ENCODE measurements at regions not wholly inside any gene's neighbourhood (a gene's known extent, or its start where the extent isn't known, plus 50 kb on each side); places are given as distances from the start of the nearest gene placed in this dataset.

DNA sequence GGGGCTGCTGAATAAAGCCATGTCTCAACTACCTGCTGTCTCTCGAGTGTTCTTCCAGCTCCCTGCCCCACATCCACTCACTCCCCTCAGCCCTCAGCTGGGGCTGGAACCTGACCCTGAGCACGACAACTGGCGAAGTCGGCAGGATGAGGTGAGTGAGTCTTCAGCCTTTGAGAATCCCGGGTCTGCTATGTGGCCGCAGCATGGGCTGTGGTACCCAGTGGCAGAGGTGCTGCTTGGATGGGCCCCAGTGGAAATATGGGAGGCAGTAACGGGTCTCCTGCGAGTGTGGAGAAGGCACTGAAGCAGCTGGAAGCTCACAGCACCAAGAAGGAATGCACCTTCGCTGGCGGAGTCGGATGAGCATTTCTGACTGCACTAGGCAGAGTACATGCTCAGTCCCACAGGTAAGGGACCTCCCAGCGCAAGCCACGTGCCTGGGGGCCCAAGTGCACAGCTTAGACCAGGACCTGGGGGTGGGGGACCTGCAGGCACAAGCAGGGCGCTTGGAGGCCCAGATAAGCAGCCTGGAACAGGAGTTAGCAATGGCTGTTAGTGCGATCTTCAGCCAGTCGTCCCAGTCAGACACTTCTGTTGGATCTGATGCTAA lies 95.5 kb upstream of the TMPO start:
- no peak overlapping the region for H3K27ac ChIP-seq (ENCODE audit: low read depth, low read length)
- no peak for TF ChIP-seq EZH2phosphoT487 (conservative IDR thresholded peaks at IDR 0.05; ENCODE audit: low read length)
- TF ChIP-seq, protein P1, sequence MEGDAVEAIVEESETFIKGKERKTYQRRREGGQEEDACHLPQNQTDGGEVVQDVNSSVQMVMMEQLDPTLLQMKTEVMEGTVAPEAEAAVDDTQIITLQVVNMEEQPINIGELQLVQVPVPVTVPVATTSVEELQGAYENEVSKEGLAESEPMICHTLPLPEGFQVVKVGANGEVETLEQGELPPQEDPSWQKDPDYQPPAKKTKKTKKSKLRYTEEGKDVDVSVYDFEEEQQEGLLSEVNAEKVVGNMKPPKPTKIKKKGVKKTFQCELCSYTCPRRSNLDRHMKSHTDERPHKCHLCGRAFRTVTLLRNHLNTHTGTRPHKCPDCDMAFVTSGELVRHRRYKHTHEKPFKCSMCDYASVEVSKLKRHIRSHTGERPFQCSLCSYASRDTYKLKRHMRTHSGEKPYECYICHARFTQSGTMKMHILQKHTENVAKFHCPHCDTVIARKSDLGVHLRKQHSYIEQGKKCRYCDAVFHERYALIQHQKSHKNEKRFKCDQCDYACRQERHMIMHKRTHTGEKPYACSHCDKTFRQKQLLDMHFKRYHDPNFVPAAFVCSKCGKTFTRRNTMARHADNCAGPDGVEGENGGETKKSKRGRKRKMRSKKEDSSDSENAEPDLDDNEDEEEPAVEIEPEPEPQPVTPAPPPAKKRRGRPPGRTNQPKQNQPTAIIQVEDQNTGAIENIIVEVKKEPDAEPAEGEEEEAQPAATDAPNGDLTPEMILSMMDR (IDR thresholded peaks at IDR 0.05; ENCODE audit: insufficient read depth, low read length, poor library complexity, severe bottlenecking) = no peak
- H3K9ac ChIP-seq (ENCODE audit: low read length) = no peak overlapping the region
- no peaks in the 10 kb centered on the region for H3K79me2 ChIP-seq (ENCODE audit: insufficient read depth, low read length)
- H2AFZ ChIP-seq (ENCODE audit: low read depth, low read length, severe bottlenecking) = no peak overlapping the region
- no peaks in the 10 kb centered on the region for H3K27me3 ChIP-seq (ENCODE audit: low read length)
- H3K36me3 ChIP-seq (ENCODE audit: low read length) = no peaks in the 10 kb centered on the region
- H4K20me1 ChIP-seq (ENCODE audit: low read depth, low read length) = no peaks in the 10 kb centered on the region
- H3F3A ChIP-seq (ENCODE audit: insufficient read depth) = no peaks in the 10 kb centered on the region
- H3K9me3 ChIP-seq (ENCODE audit: insufficient read depth, low read length) = no peaks in the 10 kb centered on the region
- no peak overlapping the region for H3K4me2 ChIP-seq (ENCODE audit: low read depth, low read length, poor library complexity, severe bottlenecking)
- no peak overlapping the region for H3K4me3 ChIP-seq (ENCODE audit: insufficient read depth, low read length, poor library complexity, severe bottlenecking)
- H3K9me2 ChIP-seq (replicated peaks; ENCODE audit: insufficient read depth, low read length) = no peaks in the 10 kb centered on the region

DNA sequence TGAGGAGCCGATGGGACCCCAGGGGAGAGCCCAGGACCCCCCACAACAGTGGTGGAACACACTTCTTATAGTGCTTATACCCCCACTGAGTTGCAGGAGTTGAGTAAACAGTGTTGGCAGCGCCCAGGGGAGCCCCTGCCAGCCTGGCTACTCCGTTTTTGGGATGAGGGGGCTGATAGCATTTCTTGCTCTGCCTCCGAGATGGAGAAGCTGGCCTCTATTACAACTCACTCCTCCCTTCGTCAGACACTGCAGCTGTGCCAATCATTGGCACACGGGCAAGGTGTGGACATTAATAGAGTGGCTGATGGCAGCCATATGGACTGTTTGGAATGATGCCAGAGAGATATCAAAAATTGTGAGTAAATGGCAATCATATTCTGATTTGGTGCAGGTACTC lies 94.9 kb upstream of the TMPO start:
- Histone ChIP-seq H3F3A (ENCODE audit: insufficient read depth) (no peaks in the 10 kb centered on the region), H4K20me1 (ENCODE audit: low read depth, low read length) (no peaks in the 10 kb centered on the region), H3K9ac (ENCODE audit: low read length) (no peak overlapping the region), H3K9me2 (replicated peaks; ENCODE audit: insufficient read depth, low read length) (no peaks in the 10 kb centered on the region), H3K79me2 (ENCODE audit: insufficient read depth, low read length) (no peaks in the 10 kb centered on the region), H3K27ac (ENCODE audit: low read depth, low read length) (no peak overlapping the region), H3K36me3 (ENCODE audit: low read length) (no peaks in the 10 kb centered on the region), H2AFZ (ENCODE audit: low read depth, low read length, severe bottlenecking) (no peak overlapping the region), H3K27me3 (ENCODE audit: low read length) (no peaks in the 10 kb centered on the region), H3K4me2 (ENCODE audit: low read depth, low read length, poor library complexity, severe bottlenecking) (no peak overlapping the region), H3K4me3 (ENCODE audit: insufficient read depth, low read length, poor library complexity, severe bottlenecking) (no peak overlapping the region), H3K9me3 (ENCODE audit: insufficient read depth, low read length) (no peaks in the 10 kb centered on the region)
- no peak for TF ChIP-seq EZH2phosphoT487 (conservative IDR thresholded peaks at IDR 0.05; ENCODE audit: low read length)
- TF ChIP-seq, protein P1 (IDR thresholded peaks at IDR 0.05; ENCODE audit: insufficient read depth, low read length, poor library complexity, severe bottlenecking) = no peak

DNA sequence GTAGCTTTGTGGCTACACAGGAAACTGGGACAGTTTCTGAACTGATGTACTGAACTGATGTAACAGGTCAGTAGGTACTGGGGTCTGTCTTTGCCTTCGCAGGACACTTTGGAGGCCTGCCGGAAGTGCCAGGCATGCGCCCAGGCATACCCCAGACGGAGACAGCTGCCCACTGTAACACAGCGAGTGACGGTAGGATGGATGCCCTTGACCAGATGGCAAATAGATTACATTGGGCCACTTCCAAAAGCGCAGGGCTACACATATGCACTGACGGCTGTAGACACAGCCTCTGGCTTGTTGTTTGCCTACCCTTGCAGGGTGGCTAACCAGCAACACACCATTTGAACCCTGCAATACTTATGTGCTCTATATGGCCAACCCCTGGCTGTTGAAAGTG lies 94.1 kb upstream of the TMPO start:
- no peaks in the 10 kb centered on the region for H3F3A ChIP-seq (ENCODE audit: insufficient read depth)
- H3K27ac ChIP-seq (ENCODE audit: low read depth, low read length) = no peak overlapping the region
- no peaks in the 10 kb centered on the region for H3K9me3 ChIP-seq (ENCODE audit: insufficient read depth, low read length)
- H3K4me2 ChIP-seq (ENCODE audit: low read depth, low read length, poor library complexity, severe bottlenecking) = no peak overlapping the region
- H4K20me1 ChIP-seq (ENCODE audit: low read depth, low read length) = no peaks in the 10 kb centered on the region
- TF ChIP-seq, protein P1 (IDR thresholded peaks at IDR 0.05; ENCODE audit: insufficient read depth, low read length, poor library complexity, severe bottlenecking) = no peak
- TF ChIP-seq EZH2phosphoT487 (conservative IDR thresholded peaks at IDR 0.05; ENCODE audit: low read length) = no peak
- no peaks in the 10 kb centered on the region for H3K36me3 ChIP-seq (ENCODE audit: low read length)
- H3K27me3 ChIP-seq (ENCODE audit: low read length) = no peaks in the 10 kb centered on the region
- no peak overlapping the region for H3K9ac ChIP-seq (ENCODE audit: low read length)
- no peak overlapping the region for H2AFZ ChIP-seq (ENCODE audit: low read depth, low read length, severe bottlenecking)
- H3K9me2 ChIP-seq (replicated peaks; ENCODE audit: insufficient read depth, low read length) = no peaks in the 10 kb centered on the region
- no peak overlapping the region for H3K4me3 ChIP-seq (ENCODE audit: insufficient read depth, low read length, poor library complexity, severe bottlenecking)
- no peaks in the 10 kb centered on the region for H3K79me2 ChIP-seq (ENCODE audit: insufficient read depth, low read length)
